H1 (cell line): ENCODE measurements at regions not wholly inside any gene's neighbourhood (a gene's known extent, or its start where the extent isn't known, plus 50 kb on each side); places are given as distances from the start of the nearest gene placed in this dataset.

ENCODE experiments used
- CTCF ChIA-PET: fragments of 300-600 bp; sonication (Branson Sonifier 250); formaldehyde crosslinking; loops from one replicate; lab custom pipeline; 2021; ENCODE audit not compliant: partially characterized antibody; lab: Charles Lee
- POLR2A ChIA-PET: fragments of 300-600 bp; sonication (Branson Sonifier 250); formaldehyde crosslinking; loops from one replicate; lab custom pipeline; 2021; ENCODE audit warnings: inconsistent platforms; ENCODE audit not compliant: partially characterized antibody; lab: Charles Lee
- DNase-seq, 2 experiments: peaks; one replicate each; pipeline versions ENCODE4 v3.0.0 to v3.0.0-alpha.2; 2010 to 2022; ENCODE audit warnings: low spot score in 2 of 2, low read depth in 1 of 2, mixed read lengths in 1 of 2
- FAIRE-seq: peaks from 2 replicates; lab custom pipeline; 2011; peaks lifted over from hg19 to GRCh38; lab: Jason Lieb, UNC
- H2AFZ ChIP-seq: 2 replicates; pipeline ENCODE4 v1.8.1; 2012; ENCODE audit warnings: low read length, inconsistent platforms
- H2AK5ac ChIP-seq: 2 replicates; pipeline ENCODE4 v1.6.1; 2013; ENCODE audit warnings: low read depth, low read length
- H2BK120ac ChIP-seq: replicated peaks from 2 replicates; pipeline ENCODE3; 2013; ENCODE audit warnings: low read depth, low read length, inconsistent platforms
- H2BK12ac ChIP-seq: 2 replicates; pipeline ENCODE4 v1.6.1; 2013; ENCODE audit warnings: low read depth, low read length
- H2BK15ac ChIP-seq: 2 replicates; pipeline ENCODE4 v1.6.1; 2013; ENCODE audit warnings: low read length
- H2BK20ac ChIP-seq: 2 replicates; pipeline ENCODE4 v1.6.1; 2013; ENCODE audit warnings: low read length
- H2BK5ac ChIP-seq: 2 replicates; pipeline ENCODE4 v1.6.1; 2013; ENCODE audit warnings: low read depth, low read length
- H3K14ac ChIP-seq: 2 replicates; pipeline ENCODE4 v1.6.1; 2013; ENCODE audit warnings: inconsistent platforms; ENCODE audit not compliant: insufficient read length
- H3K18ac ChIP-seq: 2 replicates; pipeline ENCODE4 v1.6.1; 2013; ENCODE audit warnings: low read length; ENCODE audit errors: extremely low read depth
- H3K23ac ChIP-seq: 2 replicates; pipeline ENCODE4 v1.6.1; 2013; ENCODE audit warnings: inconsistent platforms; ENCODE audit not compliant: insufficient read length
- H3K23me2 ChIP-seq: 2 replicates; pipeline ENCODE4 v1.6.1; 2013; ENCODE audit warnings: low read depth, low read length
- H3K27ac ChIP-seq: 2 replicates; pipeline ENCODE4 v1.6.1; 2011; ENCODE audit warnings: low read depth, low read length, inconsistent platforms
- H3K27me3 ChIP-seq, 4 experiments: replicated peaks in 1 of 4; 1 replicate in 1 of 4; 2 replicates in 3 of 4; pipeline versions ENCODE4 v1.6.1 to v1.8.1; 2011 to 2013; ENCODE audit warnings: low read length in 3 of 4, mild to moderate bottlenecking in 3 of 4, inconsistent platforms in 2 of 4, mixed read lengths in 2 of 4, moderate library complexity in 1 of 4; ENCODE audit not compliant: control insufficient read depth in 3 of 4, insufficient read depth in 3 of 4; ENCODE audit errors: extremely low read depth in 1 of 4
- H3K36me3 ChIP-seq, 4 experiments: 2 replicates each; pipeline versions ENCODE4 v1.6.1 to v1.8.1; 2011 to 2013; ENCODE audit warnings: mild to moderate bottlenecking in 4 of 4, low read length in 3 of 4, moderate library complexity in 2 of 4, control low read depth in 1 of 4, inconsistent platforms in 1 of 4; ENCODE audit not compliant: insufficient read depth in 4 of 4, control insufficient read depth in 2 of 4
- H3K4ac ChIP-seq: replicated peaks from 2 replicates; pipeline ENCODE3; 2013; ENCODE audit warnings: low read length, low read depth, mixed read lengths, inconsistent platforms; ENCODE audit not compliant: insufficient read length
- H3K4me1 ChIP-seq, 4 experiments: replicated peaks in 1 of 4; 1 replicate in 1 of 4; 2 replicates in 3 of 4; pipeline versions ENCODE4 v1.6.1 to v1.8.1; 2011 to 2013; ENCODE audit warnings: low read length in 3 of 4, inconsistent platforms in 2 of 4, mixed read lengths in 1 of 4; ENCODE audit not compliant: insufficient read depth in 4 of 4, control insufficient read depth in 3 of 4
- H3K4me2 ChIP-seq, 2 experiments: 2 replicates each; pipeline versions ENCODE4 v1.6.1 to v1.8.1; 2011 to 2013; ENCODE audit warnings: low read depth in 2 of 2, low read length in 2 of 2, control low read depth in 1 of 2, inconsistent platforms in 1 of 2, mild to moderate bottlenecking in 1 of 2; ENCODE audit not compliant: insufficient read depth in 1 of 2
- H3K4me3 ChIP-seq, 4 experiments: fragments of 200-600, 300-600 bp in 1 of 4; sonication (generic), shearing (Covaris generic), sonication (Bioruptor Twin) in 1 of 4; 2 replicates each; pipeline versions ENCODE4 v1.5.1 to v1.8.1; 2011 to 2016; ENCODE audit warnings: low read length in 4 of 4, low read depth in 3 of 4, control low read depth in 2 of 4, inconsistent platforms in 2 of 4, mild to moderate bottlenecking in 2 of 4, mixed read lengths in 1 of 4, moderate library complexity in 1 of 4; ENCODE audit not compliant: insufficient read depth in 2 of 4; ENCODE audit errors: extremely low read depth in 1 of 4
- H3K56ac ChIP-seq: replicated peaks from 2 replicates; pipeline ENCODE3; 2013; ENCODE audit warnings: low read depth, mild to moderate bottlenecking, mixed read lengths, low read length, inconsistent platforms; ENCODE audit not compliant: insufficient read length
- H3K79me1 ChIP-seq: 2 replicates; pipeline ENCODE4 v1.6.1; 2013; ENCODE audit warnings: low read depth, low read length, control low read depth
- H3K79me2 ChIP-seq, 2 experiments: 2 replicates each; pipeline versions ENCODE4 v1.6.1 to v1.8.1; 2012 to 2013; ENCODE audit warnings: low read length in 2 of 2, mild to moderate bottlenecking in 2 of 2, inconsistent platforms in 1 of 2; ENCODE audit not compliant: insufficient read depth in 2 of 2, control insufficient read depth in 1 of 2
- H3K9ac ChIP-seq, 4 experiments: replicated peaks in 1 of 4; 1 replicate in 1 of 4; 2 replicates in 3 of 4; pipeline versions ENCODE4 v1.6.1 to v1.8.1; 2011 to 2013; ENCODE audit warnings: low read depth in 3 of 4, low read length in 3 of 4, control low read depth in 2 of 4, mild to moderate bottlenecking in 2 of 4, moderate library complexity in 2 of 4, inconsistent platforms in 1 of 4; ENCODE audit errors: extremely low read depth in 1 of 4
- H3K9me3 ChIP-seq, 2 experiments: 2 replicates each; pipeline versions ENCODE4 v1.6.1 to v1.8.1; 2012 to 2013; ENCODE audit warnings: mild to moderate bottlenecking in 2 of 2, moderate library complexity in 2 of 2, control low read depth in 1 of 2, inconsistent platforms in 1 of 2, low read depth in 1 of 2, low read length in 1 of 2, mixed read lengths in 1 of 2; ENCODE audit not compliant: insufficient read depth in 2 of 2
- H4K20me1 ChIP-seq, 2 experiments: replicated peaks in 1 of 2; 2 replicates each; pipeline versions ENCODE3 to v1.8.1; 2011 to 2013; ENCODE audit warnings: inconsistent platforms in 2 of 2, low read length in 2 of 2, mild to moderate bottlenecking in 1 of 2; ENCODE audit not compliant: insufficient read depth in 2 of 2, control insufficient read depth in 1 of 2
- H4K5ac ChIP-seq: 2 replicates; pipeline ENCODE4 v1.6.1; 2013; ENCODE audit warnings: low read length, low read depth, mixed read lengths, inconsistent platforms; ENCODE audit not compliant: insufficient read length
- H4K8ac ChIP-seq: 2 replicates; pipeline ENCODE4 v1.8.0; 2013; ENCODE audit warnings: mild to moderate bottlenecking, moderate library complexity, low read length, inconsistent platforms; ENCODE audit not compliant: insufficient read depth; ENCODE audit errors: extremely low read depth
- H4K91ac ChIP-seq: replicated peaks from 2 replicates; pipeline ENCODE3; 2013; ENCODE audit warnings: low read length, mixed read lengths, inconsistent platforms; ENCODE audit not compliant: insufficient read length
- ATF2 ChIP-seq: IDR thresholded peaks from 2 replicates; pipeline ENCODE4 v1.6.1; 2012; ENCODE audit warnings: low read length, inconsistent platforms
- CHD1 ChIP-seq: IDR thresholded peaks from 2 replicates; pipeline ENCODE4 v1.6.1; 2012; ENCODE audit warnings: low read depth, low read length, improper control_type of control experiment
- POU5F1 ChIP-seq: IDR thresholded peaks from 2 replicates; pipeline ENCODE4 v1.6.1; 2011; ENCODE audit warnings: low read depth, mild to moderate bottlenecking, low read length, moderate library complexity
- SIRT6 ChIP-seq: IDR thresholded peaks from one replicate; pipeline ENCODE4 v1.7.1; 2012; ENCODE audit warnings: low read length, inconsistent platforms
- TCF12 ChIP-seq: IDR thresholded peaks from 2 replicates; pipeline ENCODE4 v1.6.1; 2011; ENCODE audit warnings: low read depth, mild to moderate bottlenecking, low read length
- WGBS, 2 experiments: shearing (Covaris generic) in 1 of 2; methylation state at CpG; one replicate each; pipeline versions ENCODE4 v1.1.6 to v1.1.7; 2013 to 2015; ENCODE audit warnings: low lambda C conversion rate in 2 of 2, mixed read lengths in 2 of 2, inconsistent platforms in 1 of 2, low coverage in 1 of 2, missing lambda C conversion rate in 1 of 2; ENCODE audit not compliant: insufficient replicate concordance in 2 of 2, insufficient coverage in 1 of 2, insufficient read length in 1 of 2; ENCODE audit errors: extremely low coverage in 1 of 2, missing lambda C conversion rate in 1 of 2; 5-methylcytosine and 5-hydroxymethylcytosine counted together

- FAIRE-seq (no peak), DNase-seq (no peak)
- Histone ChIP-seq H3K56ac (no peak overlapping the region), H2BK20ac (no peak overlapping the region), H2BK15ac (no peak overlapping the region), H4K5ac (no peak overlapping the region), H2BK5ac (no peak overlapping the region), H3K79me2 (no peaks in the 10 kb centered on the region), H3K79me1 (no peaks in the 10 kb centered on the region), H3K4me3 (no peak overlapping the region), H3K23ac (no peak overlapping the region), H2BK120ac (no peak overlapping the region), H4K91ac (no peak overlapping the region), H2BK12ac (no peak overlapping the region), H3K9ac (no peak overlapping the region), H3K4me1 (no peaks in the 10 kb centered on the region), H3K27ac (no peak overlapping the region), H3K23me2 (no peaks in the 10 kb centered on the region), H2AK5ac (no peak overlapping the region; the same call in 1 of the 2 replicates), H3K18ac (no peak overlapping the region), H4K20me1 (no peaks in the 10 kb centered on the region), H2AFZ (no peak overlapping the region), H3K14ac (no peak overlapping the region), H3K4ac (no peak overlapping the region), H3K36me3 (0 out of 8 replicates have a peak, but pooled peaks cover 0 to under 1% (median 0%) of the 10 kb centered on the region in 4 experiments), H4K8ac (no peak overlapping the region), H3K4me2 (no peak overlapping the region), H3K27me3 (no peaks in the 10 kb centered on the region), H3K9me3 (peaks cover 0 to 2% of the 10 kb centered on the region in 2 experiments; a peak in 2 of 4 replicates)
- WGBS, 2 experiments: 88% methylated on average over 7 of the region's 7 CpGs; no CpG with 5 or more reads in 1 of the 2 experiments
- CTCF ChIA-PET: no interaction called here
- POLR2A ChIA-PET: no interaction called here
- TF ChIP-seq ATF2 (no peak), POU5F1 (no peak), SIRT6 (no peak), TCF12 (no peak), CHD1 (no peak)
Measured at GRCh38 chr2:234252772-234253171, 202.3 kb downstream of the SPP2 start.
